Mammary epithelial cell (primary cell): ENCODE measurements at regions not wholly inside any gene's neighbourhood (a gene's known extent, or its start where the extent isn't known, plus 50 kb on each side); places are given as distances from the start of the nearest gene placed in this dataset.

Experiments
- CTCF ChIP-seq, 2 donors: IDR thresholded peaks in 1 of 2; conservative IDR thresholded peaks in 1 of 2; 2 replicates each; pipeline ENCODE4 v1.5.1; 2011 to 2012; ENCODE audit warnings: inconsistent platforms in 2 of 2, low read length in 2 of 2, mild to moderate bottlenecking in 2 of 2, control low read depth in 1 of 2, low read depth in 1 of 2; ENCODE audit not compliant: insufficient read depth in 1 of 2; ENCODE audit errors: extremely low read depth in 1 of 2
- EZH2 ChIP-seq: IDR thresholded peaks from 2 replicates; pipeline ENCODE4 v1.6.1; 2012; ENCODE audit warnings: low read length, inconsistent platforms, borderline replicate concordance

- TF ChIP-seq CTCF (conservative IDR thresholded peaks at IDR 0.05 in 1 of 2, IDR thresholded peaks at IDR 0.05 in 1 of 2; ENCODE audit: extremely low read depth in 1 of 2, insufficient read depth in 1 of 2, low read depth in 1 of 2, low read length in 2 of 2): no peak
- no peak for TF ChIP-seq EZH2
These were observed 108.5 kb downstream of the USP22 start for GRCh38 chr17:20934288-20934687.
